Nephron (organoid): ENCODE measurements at regions not wholly inside any gene's neighbourhood (a gene's known extent, or its start where the extent isn't known, plus 50 kb on each side); places are given as distances from the start of the nearest gene placed in this dataset.
A peak's percentile ranks its signal among the peaks of the same experiment; 100 is the strongest.

Source experiments
- H3K27ac Mint-ChIP-seq, 3 experiments: 2 replicates each; pipeline ENCODE4 v1.8.0; 2020; ENCODE audit warnings: mixed read lengths in 3 of 3, mild to moderate bottlenecking in 2 of 3, moderate library complexity in 1 of 3
- H3K27me3 Mint-ChIP-seq: 2 replicates; pipeline ENCODE4 v1.8.0; 2021; ENCODE audit warnings: low read depth, mild to moderate bottlenecking, moderate library complexity, mixed read lengths
- H3K36me3 Mint-ChIP-seq: 2 replicates; pipeline ENCODE4 v1.8.0; 2020; ENCODE audit warnings: low read depth, mixed read lengths
- H3K4me1 Mint-ChIP-seq: 2 replicates; pipeline ENCODE4 v1.8.0; 2020; ENCODE audit warnings: mixed read lengths
- H3K4me3 Mint-ChIP-seq, 3 experiments: 2 replicates each; pipeline ENCODE4 v1.8.0; 2020; ENCODE audit warnings: mild to moderate bottlenecking in 3 of 3, mixed read lengths in 3 of 3, moderate library complexity in 2 of 3
- H3K9me3 Mint-ChIP-seq: 2 replicates; pipeline ENCODE4 v1.8.0; 2020; ENCODE audit warnings: mixed read lengths
- CTCF ChIP-seq, 3 experiments: fragments of 200-600 bp; sonication (generic); IDR thresholded peaks; one replicate each; pipeline ENCODE4 v1.5.0; 2021; ENCODE audit warnings: antibody characterized with exemption in 3 of 3; ENCODE audit not compliant: unreplicated experiment in 3 of 3

GRCh38 chr2:21754164-21754788 lies 630.5 kb downstream of the TDRD15 start:
- H3K36me3 Mint-ChIP-seq: no peaks in the 10 kb centered on the region
- TF ChIP-seq CTCF (IDR thresholded peaks at IDR 0.05; ENCODE audit: unreplicated experiment in 3 of 3): peak; percentile 24 to 27 (median 26)
- H3K27me3 Mint-ChIP-seq: peaks cover 16% of the 10 kb centered on the region
- no peak overlapping the region for H3K4me3 Mint-ChIP-seq
- peaks cover 3% of the 10 kb centered on the region for H3K9me3 Mint-ChIP-seq
- H3K4me1 Mint-ChIP-seq: peaks cover 14% of the 10 kb centered on the region
- no peak overlapping the region for H3K27ac Mint-ChIP-seq

- no peak for TF ChIP-seq CTCF (IDR thresholded peaks at IDR 0.05; ENCODE audit: unreplicated experiment in 3 of 3)
- Mint-ChIP-seq H3K36me3 (no peaks in the 10 kb centered on the region), H3K27me3 (peaks cover 19% of the 10 kb centered on the region), H3K9me3 (peaks cover 5% of the 10 kb centered on the region), H3K4me1 (peaks cover 14% of the 10 kb centered on the region), H3K27ac (peak overlapping the region in 1 of 3 experiments; percentile 46), H3K4me3 (no peak overlapping the region)
These were observed 634.1 kb downstream of the TDRD15 start for GRCh38 chr2:21757805-21758430.

- H3K4me3 Mint-ChIP-seq: no peak overlapping the region
- peaks cover 5% of the 10 kb centered on the region for H3K9me3 Mint-ChIP-seq
- H3K4me1 Mint-ChIP-seq: peaks cover 9% of the 10 kb centered on the region
- no peak overlapping the region for H3K27ac Mint-ChIP-seq
- H3K36me3 Mint-ChIP-seq: no peaks in the 10 kb centered on the region
- no peak for TF ChIP-seq CTCF (IDR thresholded peaks at IDR 0.05; ENCODE audit: unreplicated experiment in 3 of 3)
- peaks cover 12% of the 10 kb centered on the region for H3K27me3 Mint-ChIP-seq
These were observed 636.1 kb downstream of the TDRD15 start for GRCh38 chr2:21759819-21760218.

DNA sequence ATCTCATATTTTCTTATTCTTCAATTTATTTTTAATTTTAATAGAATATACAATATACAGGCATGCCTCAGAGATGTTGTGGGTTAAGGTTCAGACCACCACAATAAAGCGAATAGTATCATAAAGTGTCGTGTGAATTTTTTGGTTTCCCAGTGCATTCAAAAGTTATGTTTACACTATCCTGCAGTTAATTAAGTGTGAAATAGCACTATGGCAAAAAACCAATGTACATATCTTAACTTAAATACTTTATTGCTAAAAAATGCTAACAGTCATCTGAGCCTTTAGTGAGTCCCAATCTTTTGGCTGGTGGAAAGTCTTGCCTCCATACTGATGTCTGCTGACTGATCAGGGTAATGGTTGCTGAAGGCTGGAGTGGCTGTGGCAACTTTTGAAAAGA lies 637.6 kb downstream of the TDRD15 start:
- H3K4me1 Mint-ChIP-seq: peaks cover 9% of the 10 kb centered on the region
- peaks cover 12% of the 10 kb centered on the region for H3K27me3 Mint-ChIP-seq
- no peak overlapping the region for H3K27ac Mint-ChIP-seq
- TF ChIP-seq CTCF (IDR thresholded peaks at IDR 0.05; ENCODE audit: unreplicated experiment in 3 of 3): no peak
- no peak overlapping the region for H3K4me3 Mint-ChIP-seq
- H3K36me3 Mint-ChIP-seq: no peaks in the 10 kb centered on the region
- peaks cover 10% of the 10 kb centered on the region for H3K9me3 Mint-ChIP-seq

GRCh38 chr2:21763501-21763900 lies 639.7 kb downstream of the TDRD15 start:
- H3K9me3 Mint-ChIP-seq: peaks cover 15% of the 10 kb centered on the region
- H3K4me1 Mint-ChIP-seq: no peaks in the 10 kb centered on the region
- H3K27me3 Mint-ChIP-seq: peaks cover 13% of the 10 kb centered on the region
- no peak overlapping the region for H3K4me3 Mint-ChIP-seq
- TF ChIP-seq CTCF (IDR thresholded peaks at IDR 0.05; ENCODE audit: unreplicated experiment in 3 of 3): no peak
- no peak overlapping the region for H3K27ac Mint-ChIP-seq
- H3K36me3 Mint-ChIP-seq: no peaks in the 10 kb centered on the region

DNA sequence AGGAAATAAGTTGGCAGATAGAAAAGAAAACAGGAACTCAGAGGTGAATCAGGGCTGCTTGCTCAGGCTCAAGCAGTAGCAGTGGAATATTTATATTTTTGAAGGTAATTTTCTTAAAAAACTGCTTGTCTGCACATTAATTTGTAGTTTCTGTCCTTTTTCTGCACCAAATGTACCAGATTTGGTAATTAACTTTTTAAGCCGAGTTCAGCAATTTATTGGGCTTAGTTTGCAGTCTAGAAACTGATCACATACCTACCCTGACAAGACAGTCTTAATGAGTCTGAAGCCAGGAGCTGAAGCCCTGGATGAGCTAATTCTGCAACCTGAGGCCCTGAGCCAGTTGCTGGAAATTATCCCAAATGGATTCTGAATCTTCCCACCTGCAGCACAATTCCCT lies 647.0 kb downstream of the TDRD15 start:
- no peak for TF ChIP-seq CTCF (IDR thresholded peaks at IDR 0.05; ENCODE audit: unreplicated experiment in 3 of 3)
- peaks cover 6% of the 10 kb centered on the region for H3K9me3 Mint-ChIP-seq
- H3K36me3 Mint-ChIP-seq: no peaks in the 10 kb centered on the region
- no peaks in the 10 kb centered on the region for H3K4me1 Mint-ChIP-seq
- no peak overlapping the region for H3K27ac Mint-ChIP-seq
- no peak overlapping the region for H3K4me3 Mint-ChIP-seq
- peaks cover 12% of the 10 kb centered on the region for H3K27me3 Mint-ChIP-seq
